ENCODE measurements at regions not wholly inside any gene's neighbourhood (a gene's known extent, or its start where the extent isn't known, plus 50 kb on each side); places are given as distances from the start of the nearest gene placed in this dataset.

DNA sequence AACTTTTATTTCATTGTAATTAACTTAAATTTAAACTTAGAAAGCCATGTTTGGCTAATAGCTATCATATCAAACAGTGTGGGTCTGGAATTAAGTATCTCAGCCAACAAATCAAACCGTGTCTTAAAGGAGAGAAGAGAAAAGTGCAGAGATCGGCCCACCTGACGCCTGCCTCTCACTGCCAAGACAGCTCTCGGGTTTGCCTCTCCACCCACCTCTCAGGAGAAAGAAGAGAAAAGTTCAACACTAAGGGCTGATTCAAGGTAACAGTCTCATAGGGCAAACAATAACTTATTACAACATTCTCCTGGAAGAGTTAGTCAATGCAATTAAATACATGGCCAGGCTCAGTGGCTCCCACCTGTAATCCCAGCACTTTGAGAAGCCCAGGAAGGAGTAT lies 64.8 kb upstream of the PRR20G start:
- Histone ChIP-seq H3K27ac (replicated peaks; ENCODE audit: low read length) (no peak overlapping the region), H3K14ac (ENCODE audit: low read length) (no peak overlapping the region), H3K18ac (ENCODE audit: low read length) (no peak overlapping the region), H3K4me3 (ENCODE audit: low read length in 2 of 2) (no peak overlapping the region), H3K4me2 (ENCODE audit: insufficient read depth, low read length, poor library complexity, severe bottlenecking) (no peak overlapping the region), H2AFZ (ENCODE audit: low read length) (no peak overlapping the region), H2AK5ac (ENCODE audit: low read depth, low read length) (no peak overlapping the region), H4K8ac (ENCODE audit: low read depth, low read length) (no peak overlapping the region), H2BK5ac (ENCODE audit: low read length) (no peak overlapping the region), H3K9me3 (replicated peaks in 1 of 2; ENCODE audit: control insufficient read depth in 2 of 2, insufficient read depth in 1 of 2, low read depth in 1 of 2, low read length in 2 of 2) (peaks cover 5 to 14% of the 10 kb centered on the region in 2 donors), H3K4ac (ENCODE audit: low read length) (no peak overlapping the region), H3K79me1 (ENCODE audit: low read depth, low read length) (no peaks in the 10 kb centered on the region), H2BK120ac (ENCODE audit: low read depth, low read length) (no peak overlapping the region), H2BK12ac (ENCODE audit: low read length) (no peak overlapping the region), H3K23ac (ENCODE audit: low read depth, low read length, poor library complexity) (no peak overlapping the region), H2BK15ac (ENCODE audit: low read length) (no peak overlapping the region), H3K9ac (ENCODE audit: low read depth, low read length, poor library complexity) (no peak overlapping the region), H3K4me1 (ENCODE audit: control insufficient read depth in 2 of 2, insufficient read depth in 1 of 2, low read depth in 1 of 2, low read length in 2 of 2) (peaks cover 3 to 13% of the 10 kb centered on the region in 2 donors), H3K27me3 (ENCODE audit: control insufficient read depth in 3 of 3, insufficient read depth in 3 of 3, low read depth in 1 of 3, low read length in 3 of 3) (no peaks in the 10 kb centered on the region), H3K36me3 (replicated peaks in 1 of 2; ENCODE audit: control insufficient read depth in 2 of 2, insufficient read depth in 2 of 2, low read length in 2 of 2) (no peaks in the 10 kb centered on the region), H4K91ac (ENCODE audit: low read depth, low read length, poor library complexity) (no peak overlapping the region)
- no CpG with 5 or more reads among the region's 4 CpGs for WGBS, 2 donors (ENCODE audit: extremely low coverage in 2 of 2, insufficient read length in 2 of 2, insufficient replicate concordance in 1 of 2)
- DNase-seq (ENCODE audit: low spot score) = no peak

DNA sequence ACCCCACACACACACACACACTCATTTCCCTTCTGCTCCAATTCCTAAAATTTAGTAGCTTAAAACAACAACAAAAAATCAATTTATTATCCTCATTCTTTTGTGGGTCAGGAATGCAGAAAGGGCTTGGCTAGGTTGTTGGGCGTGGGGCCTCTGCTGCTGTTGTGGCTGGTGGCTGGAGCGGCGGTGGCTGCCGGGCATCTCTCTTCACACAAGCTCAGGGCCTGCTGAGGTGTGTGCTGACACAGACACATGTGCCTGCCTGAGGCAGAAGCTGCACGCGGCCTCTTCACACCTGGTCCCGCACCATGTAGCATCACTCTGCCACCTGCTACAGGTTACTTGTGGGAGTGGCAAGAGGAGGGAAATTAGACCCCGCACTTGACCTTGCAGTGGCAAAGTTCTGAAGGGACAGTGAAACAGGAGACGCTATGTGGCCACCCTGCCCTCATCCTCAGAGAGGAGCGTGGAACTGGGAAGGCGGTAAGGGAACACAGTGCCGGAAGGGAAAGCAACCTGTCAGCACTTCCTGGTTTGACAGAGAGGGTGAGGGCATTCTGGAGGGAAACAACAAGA lies 64.0 kb upstream of the PRR20G start:
- no peak overlapping the region for H3K23ac ChIP-seq (ENCODE audit: low read depth, low read length, poor library complexity)
- WGBS, 2 donors (ENCODE audit: extremely low coverage in 2 of 2, insufficient read length in 2 of 2, insufficient replicate concordance in 1 of 2) = no CpG with 5 or more reads among the region's 12 CpGs

DNA sequence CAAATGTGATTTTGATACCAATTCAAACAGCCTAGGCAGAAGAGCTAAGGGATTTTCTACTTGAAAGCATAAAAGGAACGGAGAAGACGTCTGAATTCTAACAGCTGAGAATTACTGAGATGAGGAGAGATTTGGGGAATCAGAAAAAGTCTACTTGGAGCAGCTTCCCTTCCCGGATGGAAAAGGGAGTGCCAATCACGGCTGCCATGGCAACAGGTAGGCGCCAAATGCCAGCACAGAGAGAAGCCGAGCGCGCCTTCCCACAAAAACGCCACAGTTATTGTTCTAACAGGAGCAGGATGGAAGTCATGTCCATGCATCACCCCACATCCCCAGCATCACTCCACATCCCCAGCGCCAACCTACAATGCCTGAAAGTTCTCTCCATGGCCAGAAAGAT lies 63.5 kb upstream of the PRR20G start:
- Histone ChIP-seq H3K14ac (ENCODE audit: low read length) (no peak overlapping the region), H3K18ac (ENCODE audit: low read length) (no peak overlapping the region), H2BK15ac (ENCODE audit: low read length) (no peak overlapping the region), H3K9me3 (replicated peaks in 1 of 2; ENCODE audit: control insufficient read depth in 2 of 2, insufficient read depth in 1 of 2, low read depth in 1 of 2, low read length in 2 of 2) (peaks cover 0 to 10% of the 10 kb centered on the region in 2 donors), H2AFZ (ENCODE audit: low read length) (peak overlapping the region; percentile 31), H3K27me3 (ENCODE audit: control insufficient read depth in 3 of 3, insufficient read depth in 3 of 3, low read depth in 1 of 3, low read length in 3 of 3) (no peaks in the 10 kb centered on the region), H3K36me3 (replicated peaks in 1 of 2; ENCODE audit: control insufficient read depth in 2 of 2, insufficient read depth in 2 of 2, low read length in 2 of 2) (no peaks in the 10 kb centered on the region), H3K27ac (replicated peaks; ENCODE audit: low read length) (no peak overlapping the region), H3K4me2 (ENCODE audit: insufficient read depth, low read length, poor library complexity, severe bottlenecking) (no peak overlapping the region), H3K23ac (ENCODE audit: low read depth, low read length, poor library complexity) (no peak overlapping the region), H3K4me1 (ENCODE audit: control insufficient read depth in 2 of 2, insufficient read depth in 1 of 2, low read depth in 1 of 2, low read length in 2 of 2) (peaks cover 3 to 13% of the 10 kb centered on the region in 2 donors), H3K4ac (ENCODE audit: low read length) (no peak overlapping the region), H3K79me1 (ENCODE audit: low read depth, low read length) (no peaks in the 10 kb centered on the region), H3K4me3 (ENCODE audit: low read length in 2 of 2) (no peak overlapping the region), H2BK120ac (ENCODE audit: low read depth, low read length) (no peak overlapping the region), H4K8ac (ENCODE audit: low read depth, low read length) (no peak overlapping the region), H2BK12ac (ENCODE audit: low read length) (no peak overlapping the region), H2AK5ac (ENCODE audit: low read depth, low read length) (no peak overlapping the region), H2BK5ac (ENCODE audit: low read length) (no peak overlapping the region), H3K9ac (ENCODE audit: low read depth, low read length, poor library complexity) (no peak overlapping the region), H4K91ac (ENCODE audit: low read depth, low read length, poor library complexity) (no peak overlapping the region)
- DNase-seq (ENCODE audit: low spot score) = no peak
- WGBS, 2 donors (ENCODE audit: extremely low coverage in 2 of 2, insufficient read length in 2 of 2, insufficient replicate concordance in 1 of 2) = no CpG with 5 or more reads among the region's 10 CpGs

More for the DNA sequence above, 64.0 kb upstream of the PRR20G start:
- Histone ChIP-seq H3K9ac (ENCODE audit: low read depth, low read length, poor library complexity) (no peak overlapping the region), H4K91ac (ENCODE audit: low read depth, low read length, poor library complexity) (no peak overlapping the region), H3K18ac (ENCODE audit: low read length) (no peak overlapping the region), H3K4me1 (ENCODE audit: control insufficient read depth in 2 of 2, insufficient read depth in 1 of 2, low read depth in 1 of 2, low read length in 2 of 2) (peaks cover 3 to 13% of the 10 kb centered on the region in 2 donors), H3K14ac (ENCODE audit: low read length) (no peak overlapping the region), H3K4me2 (ENCODE audit: insufficient read depth, low read length, poor library complexity, severe bottlenecking) (no peak overlapping the region), H3K36me3 (replicated peaks in 1 of 2; ENCODE audit: control insufficient read depth in 2 of 2, insufficient read depth in 2 of 2, low read length in 2 of 2) (no peaks in the 10 kb centered on the region), H2AFZ (ENCODE audit: low read length) (peak overlapping the region; percentile 31), H3K27me3 (ENCODE audit: control insufficient read depth in 3 of 3, insufficient read depth in 3 of 3, low read depth in 1 of 3, low read length in 3 of 3) (no peaks in the 10 kb centered on the region), H2BK15ac (ENCODE audit: low read length) (no peak overlapping the region), H2BK12ac (ENCODE audit: low read length) (no peak overlapping the region), H3K4me3 (ENCODE audit: low read length in 2 of 2) (no peak overlapping the region), H4K8ac (ENCODE audit: low read depth, low read length) (peak overlapping the region; percentile 87), H3K27ac (replicated peaks; ENCODE audit: low read length) (no peak overlapping the region), H2BK120ac (ENCODE audit: low read depth, low read length) (no peak overlapping the region), H3K4ac (ENCODE audit: low read length) (no peak overlapping the region), H3K9me3 (replicated peaks in 1 of 2; ENCODE audit: control insufficient read depth in 2 of 2, insufficient read depth in 1 of 2, low read depth in 1 of 2, low read length in 2 of 2) (peaks cover 3 to 13% of the 10 kb centered on the region in 2 donors), H2AK5ac (ENCODE audit: low read depth, low read length) (no peak overlapping the region), H3K79me1 (ENCODE audit: low read depth, low read length) (no peaks in the 10 kb centered on the region), H2BK5ac (ENCODE audit: low read length) (no peak overlapping the region)
- DNase-seq (ENCODE audit: low spot score) = no peak

DNA sequence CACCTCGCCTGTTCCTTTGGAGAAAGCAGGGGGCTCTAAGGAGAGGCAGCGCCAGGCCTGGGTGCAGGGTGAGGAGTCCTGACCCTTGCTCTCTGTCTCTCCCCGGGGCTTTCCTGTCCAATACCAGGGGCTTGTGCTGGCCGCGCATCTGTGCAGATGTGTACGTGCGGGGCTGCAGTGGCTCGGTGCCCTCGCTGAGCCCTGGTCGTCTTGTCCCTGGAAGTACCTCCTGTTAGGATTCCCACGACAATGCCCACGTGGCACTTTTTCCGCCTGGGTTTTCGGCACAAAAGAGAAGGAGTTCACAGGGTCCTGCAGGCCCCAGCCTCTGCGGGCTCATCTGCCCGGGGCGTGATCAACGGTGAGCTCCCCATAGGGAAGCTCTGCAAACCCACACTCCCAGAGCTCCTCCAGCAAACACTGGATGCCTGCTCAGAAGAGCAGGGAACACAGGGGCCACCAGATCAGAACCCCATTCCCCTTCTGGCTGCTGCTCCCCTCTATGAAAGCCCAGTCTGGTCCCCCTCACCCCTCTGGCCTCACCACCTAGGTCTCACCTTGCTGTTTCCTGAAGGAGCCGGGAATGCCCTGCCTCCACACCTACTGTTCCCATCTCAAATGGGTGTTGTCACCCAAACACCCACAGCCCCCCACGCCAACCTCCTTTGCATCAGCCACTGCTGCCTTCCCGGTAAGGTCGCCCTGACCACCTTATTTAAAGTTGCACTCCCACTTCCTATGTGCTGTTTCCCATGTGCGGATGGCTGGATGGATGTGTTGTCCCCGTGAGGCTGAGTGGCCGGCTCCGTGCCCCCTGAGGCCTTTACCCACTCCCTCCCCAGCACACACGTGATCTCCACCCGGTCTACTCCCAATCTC lies 62.6 kb upstream of the PRR20G start:
- Histone ChIP-seq H3K27ac (replicated peaks; ENCODE audit: low read length) (no peak overlapping the region), H3K14ac (ENCODE audit: low read length) (peak overlapping the region; percentile 84), H2AFZ (ENCODE audit: low read length) (peak overlapping the region; percentile 31), H3K79me1 (ENCODE audit: low read depth, low read length) (no peaks in the 10 kb centered on the region), H3K4me2 (ENCODE audit: insufficient read depth, low read length, poor library complexity, severe bottlenecking) (no peak overlapping the region), H3K4ac (ENCODE audit: low read length) (no peak overlapping the region), H3K9ac (ENCODE audit: low read depth, low read length, poor library complexity) (no peak overlapping the region), H3K18ac (ENCODE audit: low read length) (peak overlapping the region; percentile 49), H2BK120ac (ENCODE audit: low read depth, low read length) (peak overlapping the region; percentile 21), H3K23ac (ENCODE audit: low read depth, low read length, poor library complexity) (peak overlapping the region; percentile 3), H3K4me1 (ENCODE audit: control insufficient read depth in 2 of 2, insufficient read depth in 1 of 2, low read depth in 1 of 2, low read length in 2 of 2) (peaks cover 3 to 13% of the 10 kb centered on the region in 2 donors), H2BK5ac (ENCODE audit: low read length) (no peak overlapping the region), H3K27me3 (ENCODE audit: control insufficient read depth in 3 of 3, insufficient read depth in 3 of 3, low read depth in 1 of 3, low read length in 3 of 3) (no peaks in the 10 kb centered on the region), H2BK15ac (ENCODE audit: low read length) (peak overlapping the region; percentile 87), H2AK5ac (ENCODE audit: low read depth, low read length) (peak overlapping the region; percentile 8), H3K36me3 (replicated peaks in 1 of 2; ENCODE audit: control insufficient read depth in 2 of 2, insufficient read depth in 2 of 2, low read length in 2 of 2) (no peaks in the 10 kb centered on the region), H2BK12ac (ENCODE audit: low read length) (no peak overlapping the region), H3K9me3 (replicated peaks in 1 of 2; ENCODE audit: control insufficient read depth in 2 of 2, insufficient read depth in 1 of 2, low read depth in 1 of 2, low read length in 2 of 2) (peaks cover 0 to 6% of the 10 kb centered on the region in 2 donors), H4K8ac (ENCODE audit: low read depth, low read length) (no peak overlapping the region), H3K4me3 (ENCODE audit: low read length in 2 of 2) (no peak overlapping the region), H4K91ac (ENCODE audit: low read depth, low read length, poor library complexity) (no peak overlapping the region)
- no CpG with 5 or more reads among the region's 28 CpGs for WGBS, 2 donors (ENCODE audit: extremely low coverage in 2 of 2, insufficient read length in 2 of 2, insufficient replicate concordance in 1 of 2)
- DNase-seq (ENCODE audit: low spot score) = no peak

All from neuronal stem cell (in vitro differentiated cells).